GM18498 (cell line): ENCODE measurements at regions not wholly inside any gene's neighbourhood (a gene's known extent, or its start where the extent isn't known, plus 50 kb on each side); places are given as distances from the start of the nearest gene placed in this dataset.

ENCODE experiments used
- ATAC-seq: cut with Tn5 transposase; IDR thresholded peaks from one replicate; pipeline ENCODE4 v1.9.1; 2021; ENCODE audit warnings: mild to moderate bottlenecking, moderate library complexity; ENCODE audit not compliant: unreplicated experiment

- ATAC-seq: no peak
Observed at GRCh38 chr20:7470912-7471311, 469.3 kb downstream of the HAO1 start.

GRCh38 chr20:7490288-7490687 lies 450.0 kb downstream of the HAO1 start:
- no peak for ATAC-seq

GRCh38 chr20:7492257-7492656 lies 448.0 kb downstream of the HAO1 start:
- no peak for ATAC-seq

- no peak for ATAC-seq
Observed at GRCh38 chr20:7493311-7493710, 446.9 kb downstream of the HAO1 start.

- ATAC-seq: no peak
Observed at GRCh38 chr20:7496394-7496991, 443.8 kb downstream of the HAO1 start.

GRCh38 chr20:7497985-7498384 lies 442.3 kb downstream of the HAO1 start:
- ATAC-seq: no peak

GRCh38 chr20:7499201-7499600 lies 441.1 kb downstream of the HAO1 start:
- ATAC-seq: no peak

- no peak for ATAC-seq
Observed at GRCh38 chr20:7500231-7500663, 440.0 kb downstream of the HAO1 start.

GRCh38 chr20:7503501-7503900 lies 436.8 kb downstream of the HAO1 start:
- no peak for ATAC-seq

- peak; percentile 60 for ATAC-seq
Observed at GRCh38 chr20:7505152-7505834, 435.0 kb downstream of the HAO1 start.

- no peak for ATAC-seq
Observed at GRCh38 chr20:7505835-7506221, 434.4 kb downstream of the HAO1 start.

GRCh38 chr20:7516621-7517111 lies 423.6 kb downstream of the HAO1 start:
- ATAC-seq: no peak

- no peak for ATAC-seq
Observed at GRCh38 chr20:7520361-7520760, 419.9 kb downstream of the HAO1 start.

- ATAC-seq: no peak
Observed at GRCh38 chr20:7523288-7523687, 417.0 kb downstream of the HAO1 start.

GRCh38 chr20:7540018-7540417 lies 400.2 kb downstream of the HAO1 start:
- ATAC-seq: no peak

GRCh38 chr20:7540923-7541322 lies 399.3 kb downstream of the HAO1 start:
- no peak for ATAC-seq

- ATAC-seq: no peak
Observed at GRCh38 chr20:7571101-7571500, 369.2 kb downstream of the HAO1 start.

- ATAC-seq: no peak
Observed at GRCh38 chr20:7571521-7572055, 368.7 kb downstream of the HAO1 start.

GRCh38 chr20:7579888-7580287 lies 360.4 kb downstream of the HAO1 start:
- no peak for ATAC-seq

- no peak for ATAC-seq
Observed at GRCh38 chr20:7585126-7585679, 355.1 kb downstream of the HAO1 start.

GRCh38 chr20:7586481-7586880 lies 353.8 kb downstream of the HAO1 start:
- ATAC-seq: no peak

GRCh38 chr20:7589164-7589563 lies 351.1 kb downstream of the HAO1 start:
- no peak for ATAC-seq
